ENCODE measurements at regions not wholly inside any gene's neighbourhood (a gene's known extent, or its start where the extent isn't known, plus 50 kb on each side); places are given as distances from the start of the nearest gene placed in this dataset.

DNA sequence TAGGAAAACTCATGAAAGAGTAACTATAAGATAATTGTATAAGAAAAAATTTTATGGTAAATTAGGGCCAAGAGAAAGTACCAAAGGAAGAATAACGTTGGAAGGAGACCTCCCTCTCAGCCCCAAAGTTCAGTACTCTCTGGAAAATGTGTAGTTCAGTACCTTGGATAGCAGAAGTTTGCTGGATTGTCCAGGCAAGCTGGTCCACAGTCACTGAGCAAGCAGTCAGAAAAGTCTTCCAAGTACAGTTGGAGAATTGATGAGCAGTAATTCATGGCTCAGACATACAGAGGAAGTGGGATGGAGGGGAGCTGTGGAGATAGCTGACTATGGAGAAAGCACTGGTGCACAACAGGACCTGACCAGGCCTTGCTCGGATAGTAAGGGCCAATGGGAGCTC lies 598.2 kb upstream of the NDST4 start:
- Histone ChIP-seq H4K20me1 (ENCODE audit: insufficient read depth) (no peaks in the 10 kb centered on the region), H3K9me2 (no peaks in the 10 kb centered on the region)
- POLR2A ChIA-PET, result no interaction called here

DNA sequence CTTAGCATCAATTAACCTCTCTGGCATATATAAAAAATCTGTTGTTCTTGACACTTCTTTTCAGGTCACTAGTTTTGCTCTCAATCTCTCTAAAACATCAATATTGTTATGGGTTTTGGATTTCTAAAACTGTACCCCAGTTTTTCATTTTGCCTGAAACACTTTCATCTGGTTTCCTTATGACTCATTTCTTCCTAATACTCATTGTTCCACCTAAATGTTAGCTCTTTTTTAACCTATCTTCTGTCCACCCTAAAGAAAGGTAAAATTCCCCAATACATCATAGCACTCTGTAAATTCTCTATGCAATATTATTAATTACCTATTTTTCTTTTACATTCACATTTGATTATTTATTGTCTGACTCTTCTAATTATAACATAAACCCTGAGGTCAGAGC lies 575.5 kb upstream of the NDST4 start:
- POLR2A ChIA-PET, result no interaction called here

More for the DNA sequence above, 598.2 kb upstream of the NDST4 start:
- Histone ChIP-seq H3K79me2 (ENCODE audit: insufficient read depth) (no peaks in the 10 kb centered on the region), H3F3A (replicated peaks; ENCODE audit: insufficient read depth) (no peaks in the 10 kb centered on the region), H3K9ac (no peak overlapping the region), H3K4me2 (no peak overlapping the region), H3K27me3 (ENCODE audit: insufficient read depth) (no peaks in the 10 kb centered on the region), H3K9me3 (no peaks in the 10 kb centered on the region), H3K27ac (ENCODE audit: low read depth in 2 of 2, low read length in 1 of 2) (no peak overlapping the region), H3K36me3 (replicated peaks in 1 of 2; ENCODE audit: control insufficient read depth in 1 of 2, insufficient read depth in 2 of 2, low read length in 1 of 2) (no peaks in the 10 kb centered on the region), H3K4me1 (ENCODE audit: control insufficient read depth in 1 of 2, insufficient read depth in 2 of 2, low read depth in 1 of 2, low read length in 1 of 2) (no peaks in the 10 kb centered on the region), H2AFZ (ENCODE audit: low read depth) (no peak overlapping the region), H3K4me3 (ENCODE audit: low read depth in 2 of 2, low read length in 1 of 2) (no peak overlapping the region)
- TF ChIP-seq, protein P1, sequence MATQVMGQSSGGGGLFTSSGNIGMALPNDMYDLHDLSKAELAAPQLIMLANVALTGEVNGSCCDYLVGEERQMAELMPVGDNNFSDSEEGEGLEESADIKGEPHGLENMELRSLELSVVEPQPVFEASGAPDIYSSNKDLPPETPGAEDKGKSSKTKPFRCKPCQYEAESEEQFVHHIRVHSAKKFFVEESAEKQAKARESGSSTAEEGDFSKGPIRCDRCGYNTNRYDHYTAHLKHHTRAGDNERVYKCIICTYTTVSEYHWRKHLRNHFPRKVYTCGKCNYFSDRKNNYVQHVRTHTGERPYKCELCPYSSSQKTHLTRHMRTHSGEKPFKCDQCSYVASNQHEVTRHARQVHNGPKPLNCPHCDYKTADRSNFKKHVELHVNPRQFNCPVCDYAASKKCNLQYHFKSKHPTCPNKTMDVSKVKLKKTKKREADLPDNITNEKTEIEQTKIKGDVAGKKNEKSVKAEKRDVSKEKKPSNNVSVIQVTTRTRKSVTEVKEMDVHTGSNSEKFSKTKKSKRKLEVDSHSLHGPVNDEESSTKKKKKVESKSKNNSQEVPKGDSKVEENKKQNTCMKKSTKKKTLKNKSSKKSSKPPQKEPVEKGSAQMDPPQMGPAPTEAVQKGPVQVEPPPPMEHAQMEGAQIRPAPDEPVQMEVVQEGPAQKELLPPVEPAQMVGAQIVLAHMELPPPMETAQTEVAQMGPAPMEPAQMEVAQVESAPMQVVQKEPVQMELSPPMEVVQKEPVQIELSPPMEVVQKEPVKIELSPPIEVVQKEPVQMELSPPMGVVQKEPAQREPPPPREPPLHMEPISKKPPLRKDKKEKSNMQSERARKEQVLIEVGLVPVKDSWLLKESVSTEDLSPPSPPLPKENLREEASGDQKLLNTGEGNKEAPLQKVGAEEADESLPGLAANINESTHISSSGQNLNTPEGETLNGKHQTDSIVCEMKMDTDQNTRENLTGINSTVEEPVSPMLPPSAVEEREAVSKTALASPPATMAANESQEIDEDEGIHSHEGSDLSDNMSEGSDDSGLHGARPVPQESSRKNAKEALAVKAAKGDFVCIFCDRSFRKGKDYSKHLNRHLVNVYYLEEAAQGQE (IDR thresholded peaks at IDR 0.05; ENCODE audit: low read depth, low read length), result peak; percentile 89
- no peak for TF ChIP-seq TEAD4 (IDR thresholded peaks at IDR 0.05; ENCODE audit: borderline replicate concordance, insufficient read depth)
- no peak for DNase-seq
- 2% methylated on average over 2 of the region's 2 CpGs for WGBS (ENCODE audit: low lambda C conversion rate)
- CTCF ChIA-PET, result no interaction called here

More for the DNA sequence above, 575.5 kb upstream of the NDST4 start:
- no peaks in the 10 kb centered on the region for H4K20me1 ChIP-seq (ENCODE audit: insufficient read depth)
- no peak overlapping the region for H3K4me2 ChIP-seq
- no peak overlapping the region for H2AFZ ChIP-seq (ENCODE audit: low read depth)
- H3K4me3 ChIP-seq (ENCODE audit: low read depth in 2 of 2, low read length in 1 of 2), result no peak overlapping the region
- no peak for DNase-seq
- H3K27ac ChIP-seq (ENCODE audit: low read depth in 2 of 2, low read length in 1 of 2), result no peak overlapping the region
- no peaks in the 10 kb centered on the region for H3K36me3 ChIP-seq (replicated peaks in 1 of 2; ENCODE audit: control insufficient read depth in 1 of 2, insufficient read depth in 2 of 2, low read length in 1 of 2)
- no peaks in the 10 kb centered on the region for H3K9me2 ChIP-seq
- CTCF ChIA-PET, result no interaction called here
- H3K9me3 ChIP-seq, result no peaks in the 10 kb centered on the region
- no peaks in the 10 kb centered on the region for H3F3A ChIP-seq (replicated peaks; ENCODE audit: insufficient read depth)
- H3K9ac ChIP-seq, result no peak overlapping the region
- no peaks in the 10 kb centered on the region for H3K4me1 ChIP-seq (ENCODE audit: control insufficient read depth in 1 of 2, insufficient read depth in 2 of 2, low read depth in 1 of 2, low read length in 1 of 2)
- no peaks in the 10 kb centered on the region for H3K79me2 ChIP-seq (ENCODE audit: insufficient read depth)
- TF ChIP-seq, protein P2, sequence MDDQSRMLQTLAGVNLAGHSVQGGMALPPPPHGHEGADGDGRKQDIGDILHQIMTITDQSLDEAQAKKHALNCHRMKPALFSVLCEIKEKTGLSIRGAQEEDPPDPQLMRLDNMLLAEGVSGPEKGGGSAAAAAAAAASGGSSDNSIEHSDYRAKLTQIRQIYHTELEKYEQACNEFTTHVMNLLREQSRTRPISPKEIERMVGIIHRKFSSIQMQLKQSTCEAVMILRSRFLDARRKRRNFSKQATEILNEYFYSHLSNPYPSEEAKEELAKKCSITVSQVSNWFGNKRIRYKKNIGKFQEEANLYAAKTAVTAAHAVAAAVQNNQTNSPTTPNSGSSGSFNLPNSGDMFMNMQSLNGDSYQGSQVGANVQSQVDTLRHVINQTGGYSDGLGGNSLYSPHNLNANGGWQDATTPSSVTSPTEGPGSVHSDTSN (IDR thresholded peaks at IDR 0.05), result no peak
- TF ChIP-seq TAF1 (IDR thresholded peaks at IDR 0.05; ENCODE audit: borderline replicate concordance, low read depth, low read length) (no peak), SMC3 (IDR thresholded peaks at IDR 0.05; ENCODE audit: low read depth, low read length) (no peak), NFIC (IDR thresholded peaks at IDR 0.05; ENCODE audit: borderline replicate concordance) (no peak), GABPA (IDR thresholded peaks at IDR 0.05; ENCODE audit: low read depth) (no peak), TEAD4 (IDR thresholded peaks at IDR 0.05; ENCODE audit: borderline replicate concordance, insufficient read depth) (no peak), EP300 (IDR thresholded peaks at IDR 0.05; ENCODE audit: borderline replicate concordance in 1 of 2, low read depth in 1 of 2, low read length in 1 of 2) (no peak), FOXM1 (IDR thresholded peaks at IDR 0.05; ENCODE audit: low read depth) (no peak), TCF12 (IDR thresholded peaks at IDR 0.05) (no peak), FOSL2 (IDR thresholded peaks at IDR 0.05; ENCODE audit: borderline replicate concordance, low read depth) (no peak)
- TF ChIP-seq, protein P1 (IDR thresholded peaks at IDR 0.05; ENCODE audit: low read depth, low read length), result no peak
- TF ChIP-seq, protein P3, sequence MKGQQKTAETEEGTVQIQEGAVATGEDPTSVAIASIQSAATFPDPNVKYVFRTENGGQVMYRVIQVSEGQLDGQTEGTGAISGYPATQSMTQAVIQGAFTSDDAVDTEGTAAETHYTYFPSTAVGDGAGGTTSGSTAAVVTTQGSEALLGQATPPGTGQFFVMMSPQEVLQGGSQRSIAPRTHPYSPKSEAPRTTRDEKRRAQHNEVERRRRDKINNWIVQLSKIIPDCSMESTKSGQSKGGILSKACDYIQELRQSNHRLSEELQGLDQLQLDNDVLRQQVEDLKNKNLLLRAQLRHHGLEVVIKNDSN (IDR thresholded peaks at IDR 0.05; ENCODE audit: borderline replicate concordance, low read depth), result no peak
- TF ChIP-seq, protein P4, sequence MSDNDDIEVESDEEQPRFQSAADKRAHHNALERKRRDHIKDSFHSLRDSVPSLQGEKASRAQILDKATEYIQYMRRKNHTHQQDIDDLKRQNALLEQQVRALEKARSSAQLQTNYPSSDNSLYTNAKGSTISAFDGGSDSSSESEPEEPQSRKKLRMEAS (IDR thresholded peaks at IDR 0.05; ENCODE audit: low read depth), result no peak
- TF ChIP-seq, protein P5, sequence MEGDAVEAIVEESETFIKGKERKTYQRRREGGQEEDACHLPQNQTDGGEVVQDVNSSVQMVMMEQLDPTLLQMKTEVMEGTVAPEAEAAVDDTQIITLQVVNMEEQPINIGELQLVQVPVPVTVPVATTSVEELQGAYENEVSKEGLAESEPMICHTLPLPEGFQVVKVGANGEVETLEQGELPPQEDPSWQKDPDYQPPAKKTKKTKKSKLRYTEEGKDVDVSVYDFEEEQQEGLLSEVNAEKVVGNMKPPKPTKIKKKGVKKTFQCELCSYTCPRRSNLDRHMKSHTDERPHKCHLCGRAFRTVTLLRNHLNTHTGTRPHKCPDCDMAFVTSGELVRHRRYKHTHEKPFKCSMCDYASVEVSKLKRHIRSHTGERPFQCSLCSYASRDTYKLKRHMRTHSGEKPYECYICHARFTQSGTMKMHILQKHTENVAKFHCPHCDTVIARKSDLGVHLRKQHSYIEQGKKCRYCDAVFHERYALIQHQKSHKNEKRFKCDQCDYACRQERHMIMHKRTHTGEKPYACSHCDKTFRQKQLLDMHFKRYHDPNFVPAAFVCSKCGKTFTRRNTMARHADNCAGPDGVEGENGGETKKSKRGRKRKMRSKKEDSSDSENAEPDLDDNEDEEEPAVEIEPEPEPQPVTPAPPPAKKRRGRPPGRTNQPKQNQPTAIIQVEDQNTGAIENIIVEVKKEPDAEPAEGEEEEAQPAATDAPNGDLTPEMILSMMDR (IDR thresholded peaks at IDR 0.05), result no peak
- H3K27me3 ChIP-seq (ENCODE audit: insufficient read depth), result no peaks in the 10 kb centered on the region
